NT2/D1 (cell line): ENCODE measurements at regions not wholly inside any gene's neighbourhood (a gene's known extent, or its start where the extent isn't known, plus 50 kb on each side); places are given as distances from the start of the nearest gene placed in this dataset.

ENCODE experiments used
- YY1 ChIP-seq: IDR thresholded peaks from 2 replicates; pipeline ENCODE4 v1.6.1; 2011; ENCODE audit not compliant: insufficient read length, insufficient read depth
- ZNF274 ChIP-seq: IDR thresholded peaks from 2 replicates; pipeline ENCODE4 v1.6.1; 2011; ENCODE audit warnings: mild to moderate bottlenecking, low read depth, low read length

DNA sequence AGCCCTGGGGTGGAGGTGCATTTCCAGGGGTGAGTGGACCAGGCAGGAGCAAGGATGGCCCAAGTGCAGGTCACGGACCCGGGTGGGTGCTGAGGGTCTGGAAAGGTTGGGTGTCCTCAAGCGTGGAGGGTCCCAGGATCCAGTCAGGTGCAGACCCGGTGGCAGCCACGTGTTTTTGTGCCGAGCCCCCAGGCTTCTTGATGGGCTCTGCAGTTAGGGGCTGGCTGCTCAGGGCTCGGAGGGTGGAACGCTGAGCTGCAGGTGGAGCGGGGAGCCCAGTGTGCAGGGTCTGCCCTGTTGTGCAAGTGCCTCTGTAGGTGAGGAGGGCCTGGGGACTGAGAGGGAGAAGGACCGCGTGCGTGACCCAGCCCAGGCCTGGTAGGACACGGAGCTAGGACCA lies 70.9 kb upstream of the HLA-E start:
- no peak for TF ChIP-seq ZNF274
- TF ChIP-seq YY1 = no peak
